ENCODE measurements at regions not wholly inside any gene's neighbourhood (a gene's known extent, or its start where the extent isn't known, plus 50 kb on each side); places are given as distances from the start of the nearest gene placed in this dataset.

- TF ChIP-seq, protein P1, sequence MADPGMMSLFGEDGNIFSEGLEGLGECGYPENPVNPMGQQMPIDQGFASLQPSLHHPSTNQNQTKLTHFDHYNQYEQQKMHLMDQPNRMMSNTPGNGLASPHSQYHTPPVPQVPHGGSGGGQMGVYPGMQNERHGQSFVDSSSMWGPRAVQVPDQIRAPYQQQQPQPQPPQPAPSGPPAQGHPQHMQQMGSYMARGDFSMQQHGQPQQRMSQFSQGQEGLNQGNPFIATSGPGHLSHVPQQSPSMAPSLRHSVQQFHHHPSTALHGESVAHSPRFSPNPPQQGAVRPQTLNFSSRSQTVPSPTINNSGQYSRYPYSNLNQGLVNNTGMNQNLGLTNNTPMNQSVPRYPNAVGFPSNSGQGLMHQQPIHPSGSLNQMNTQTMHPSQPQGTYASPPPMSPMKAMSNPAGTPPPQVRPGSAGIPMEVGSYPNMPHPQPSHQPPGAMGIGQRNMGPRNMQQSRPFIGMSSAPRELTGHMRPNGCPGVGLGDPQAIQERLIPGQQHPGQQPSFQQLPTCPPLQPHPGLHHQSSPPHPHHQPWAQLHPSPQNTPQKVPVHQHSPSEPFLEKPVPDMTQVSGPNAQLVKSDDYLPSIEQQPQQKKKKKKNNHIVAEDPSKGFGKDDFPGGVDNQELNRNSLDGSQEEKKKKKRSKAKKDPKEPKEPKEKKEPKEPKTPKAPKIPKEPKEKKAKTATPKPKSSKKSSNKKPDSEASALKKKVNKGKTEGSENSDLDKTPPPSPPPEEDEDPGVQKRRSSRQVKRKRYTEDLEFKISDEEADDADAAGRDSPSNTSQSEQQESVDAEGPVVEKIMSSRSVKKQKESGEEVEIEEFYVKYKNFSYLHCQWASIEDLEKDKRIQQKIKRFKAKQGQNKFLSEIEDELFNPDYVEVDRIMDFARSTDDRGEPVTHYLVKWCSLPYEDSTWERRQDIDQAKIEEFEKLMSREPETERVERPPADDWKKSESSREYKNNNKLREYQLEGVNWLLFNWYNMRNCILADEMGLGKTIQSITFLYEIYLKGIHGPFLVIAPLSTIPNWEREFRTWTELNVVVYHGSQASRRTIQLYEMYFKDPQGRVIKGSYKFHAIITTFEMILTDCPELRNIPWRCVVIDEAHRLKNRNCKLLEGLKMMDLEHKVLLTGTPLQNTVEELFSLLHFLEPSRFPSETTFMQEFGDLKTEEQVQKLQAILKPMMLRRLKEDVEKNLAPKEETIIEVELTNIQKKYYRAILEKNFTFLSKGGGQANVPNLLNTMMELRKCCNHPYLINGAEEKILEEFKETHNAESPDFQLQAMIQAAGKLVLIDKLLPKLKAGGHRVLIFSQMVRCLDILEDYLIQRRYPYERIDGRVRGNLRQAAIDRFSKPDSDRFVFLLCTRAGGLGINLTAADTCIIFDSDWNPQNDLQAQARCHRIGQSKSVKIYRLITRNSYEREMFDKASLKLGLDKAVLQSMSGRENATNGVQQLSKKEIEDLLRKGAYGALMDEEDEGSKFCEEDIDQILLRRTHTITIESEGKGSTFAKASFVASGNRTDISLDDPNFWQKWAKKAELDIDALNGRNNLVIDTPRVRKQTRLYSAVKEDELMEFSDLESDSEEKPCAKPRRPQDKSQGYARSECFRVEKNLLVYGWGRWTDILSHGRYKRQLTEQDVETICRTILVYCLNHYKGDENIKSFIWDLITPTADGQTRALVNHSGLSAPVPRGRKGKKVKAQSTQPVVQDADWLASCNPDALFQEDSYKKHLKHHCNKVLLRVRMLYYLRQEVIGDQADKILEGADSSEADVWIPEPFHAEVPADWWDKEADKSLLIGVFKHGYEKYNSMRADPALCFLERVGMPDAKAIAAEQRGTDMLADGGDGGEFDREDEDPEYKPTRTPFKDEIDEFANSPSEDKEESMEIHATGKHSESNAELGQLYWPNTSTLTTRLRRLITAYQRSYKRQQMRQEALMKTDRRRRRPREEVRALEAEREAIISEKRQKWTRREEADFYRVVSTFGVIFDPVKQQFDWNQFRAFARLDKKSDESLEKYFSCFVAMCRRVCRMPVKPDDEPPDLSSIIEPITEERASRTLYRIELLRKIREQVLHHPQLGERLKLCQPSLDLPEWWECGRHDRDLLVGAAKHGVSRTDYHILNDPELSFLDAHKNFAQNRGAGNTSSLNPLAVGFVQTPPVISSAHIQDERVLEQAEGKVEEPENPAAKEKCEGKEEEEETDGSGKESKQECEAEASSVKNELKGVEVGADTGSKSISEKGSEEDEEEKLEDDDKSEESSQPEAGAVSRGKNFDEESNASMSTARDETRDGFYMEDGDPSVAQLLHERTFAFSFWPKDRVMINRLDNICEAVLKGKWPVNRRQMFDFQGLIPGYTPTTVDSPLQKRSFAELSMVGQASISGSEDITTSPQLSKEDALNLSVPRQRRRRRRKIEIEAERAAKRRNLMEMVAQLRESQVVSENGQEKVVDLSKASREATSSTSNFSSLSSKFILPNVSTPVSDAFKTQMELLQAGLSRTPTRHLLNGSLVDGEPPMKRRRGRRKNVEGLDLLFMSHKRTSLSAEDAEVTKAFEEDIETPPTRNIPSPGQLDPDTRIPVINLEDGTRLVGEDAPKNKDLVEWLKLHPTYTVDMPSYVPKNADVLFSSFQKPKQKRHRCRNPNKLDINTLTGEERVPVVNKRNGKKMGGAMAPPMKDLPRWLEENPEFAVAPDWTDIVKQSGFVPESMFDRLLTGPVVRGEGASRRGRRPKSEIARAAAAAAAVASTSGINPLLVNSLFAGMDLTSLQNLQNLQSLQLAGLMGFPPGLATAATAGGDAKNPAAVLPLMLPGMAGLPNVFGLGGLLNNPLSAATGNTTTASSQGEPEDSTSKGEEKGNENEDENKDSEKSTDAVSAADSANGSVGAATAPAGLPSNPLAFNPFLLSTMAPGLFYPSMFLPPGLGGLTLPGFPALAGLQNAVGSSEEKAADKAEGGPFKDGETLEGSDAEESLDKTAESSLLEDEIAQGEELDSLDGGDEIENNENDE (IDR thresholded peaks at IDR 0.05; ENCODE audit: low read depth, low read length) = no peak
- TF ChIP-seq FUS (optimal IDR thresholded peaks at IDR 0.05; ENCODE audit: low read depth, low read length) (no peak), CBX1 (IDR thresholded peaks at IDR 0.05; ENCODE audit: low read depth) (no peak), L3MBTL2 (IDR thresholded peaks at IDR 0.05) (no peak), MIER1 (IDR thresholded peaks at IDR 0.05; ENCODE audit: low read depth) (no peak), NFE2L1 (tag; IDR thresholded peaks at IDR 0.05; ENCODE audit: borderline replicate concordance, low read depth) (no peak), NR4A1 (CRISPR knock-in tag; IDR thresholded peaks at IDR 0.05) (no peak), NR4A1 (tag; IDR thresholded peaks at IDR 0.05) (no peak), ZFP30 (CRISPR knock-in tag; IDR thresholded peaks at IDR 0.05; ENCODE audit: borderline replicate concordance) (no peak), SMAD1 (IDR thresholded peaks at IDR 0.05; ENCODE audit: low read depth, low read length, partially characterized antibody) (no peak), KDM5B (IDR thresholded peaks at IDR 0.05; ENCODE audit: insufficient replicate concordance, low read depth, low read length) (no peak), HCFC1 (IDR thresholded peaks at IDR 0.05; ENCODE audit: low read depth, low read length) (no peak)
- TF ChIP-seq, protein P2, sequence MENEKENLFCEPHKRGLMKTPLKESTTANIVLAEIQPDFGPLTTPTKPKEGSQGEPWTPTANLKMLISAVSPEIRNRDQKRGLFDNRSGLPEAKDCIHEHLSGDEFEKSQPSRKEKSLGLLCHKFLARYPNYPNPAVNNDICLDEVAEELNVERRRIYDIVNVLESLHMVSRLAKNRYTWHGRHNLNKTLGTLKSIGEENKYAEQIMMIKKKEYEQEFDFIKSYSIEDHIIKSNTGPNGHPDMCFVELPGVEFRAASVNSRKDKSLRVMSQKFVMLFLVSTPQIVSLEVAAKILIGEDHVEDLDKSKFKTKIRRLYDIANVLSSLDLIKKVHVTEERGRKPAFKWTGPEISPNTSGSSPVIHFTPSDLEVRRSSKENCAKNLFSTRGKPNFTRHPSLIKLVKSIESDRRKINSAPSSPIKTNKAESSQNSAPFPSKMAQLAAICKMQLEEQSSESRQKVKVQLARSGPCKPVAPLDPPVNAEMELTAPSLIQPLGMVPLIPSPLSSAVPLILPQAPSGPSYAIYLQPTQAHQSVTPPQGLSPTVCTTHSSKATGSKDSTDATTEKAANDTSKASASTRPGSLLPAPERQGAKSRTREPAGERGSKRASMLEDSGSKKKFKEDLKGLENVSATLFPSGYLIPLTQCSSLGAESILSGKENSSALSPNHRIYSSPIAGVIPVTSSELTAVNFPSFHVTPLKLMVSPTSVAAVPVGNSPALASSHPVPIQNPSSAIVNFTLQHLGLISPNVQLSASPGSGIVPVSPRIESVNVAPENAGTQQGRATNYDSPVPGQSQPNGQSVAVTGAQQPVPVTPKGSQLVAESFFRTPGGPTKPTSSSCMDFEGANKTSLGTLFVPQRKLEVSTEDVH (IDR thresholded peaks at IDR 0.05; ENCODE audit: low read depth, partially characterized antibody) = no peak
These were observed 323.5 kb downstream of the TLE4 start (continued) for GRCh38 chr9:79895232-79895631.
